Fibroblast of lung (primary cell): ENCODE measurements at regions not wholly inside any gene's neighbourhood (a gene's known extent, or its start where the extent isn't known, plus 50 kb on each side); places are given as distances from the start of the nearest gene placed in this dataset.

Experiments
- DNase-seq, 2 donors: peaks; one replicate each; pipeline versions ENCODE4 v3.0.0 to v3.0.0-alpha.2; 2010; ENCODE audit warnings: low read depth in 2 of 2
- H2AFZ ChIP-seq: 2 replicates; pipeline ENCODE4 v1.5.1; 2012; ENCODE audit warnings: low read length, control low read depth, inconsistent platforms
- H3K27ac ChIP-seq: 2 replicates; pipeline ENCODE4 v1.5.1; 2011; ENCODE audit warnings: low read length, control low read depth; ENCODE audit not compliant: insufficient read depth
- H3K27me3 ChIP-seq: 2 replicates; pipeline ENCODE4 v1.5.1; 2011; ENCODE audit warnings: mild to moderate bottlenecking, low read length; ENCODE audit not compliant: control insufficient read depth, insufficient read depth
- H3K36me3 ChIP-seq: 2 replicates; pipeline ENCODE4 v1.5.1; 2011; ENCODE audit warnings: low read length; ENCODE audit not compliant: control insufficient read depth, insufficient read depth
- H3K4me1 ChIP-seq: 2 replicates; pipeline ENCODE4 v1.5.1; 2011; ENCODE audit warnings: low read length; ENCODE audit not compliant: control insufficient read depth, insufficient read depth; ENCODE audit errors: extremely low read depth
- H3K4me2 ChIP-seq: 2 replicates; pipeline ENCODE4 v1.5.1; 2011; ENCODE audit warnings: low read length, control low read depth; ENCODE audit not compliant: insufficient read depth; ENCODE audit errors: extremely low read depth
- H3K4me3 ChIP-seq, 4 experiments: fragments of 200-600 bp in 1 of 4; sonication (generic) in 1 of 4; replicated peaks in 1 of 4; 2 replicates each; pipeline ENCODE4 v1.5.1; 2011 to 2016; ENCODE audit warnings: low read length in 4 of 4, low read depth in 3 of 4, mild to moderate bottlenecking in 3 of 4, control low read depth in 2 of 4, inconsistent platforms in 1 of 4, mixed read lengths in 1 of 4; ENCODE audit not compliant: insufficient read depth in 1 of 4; ENCODE audit errors: control extremely low read depth in 1 of 4
- H3K79me2 ChIP-seq: 2 replicates; pipeline ENCODE4 v1.5.1; 2012; ENCODE audit warnings: mild to moderate bottlenecking, low read length, inconsistent platforms; ENCODE audit not compliant: control insufficient read depth, insufficient read depth
- H3K9ac ChIP-seq: 2 replicates; pipeline ENCODE4 v1.5.1; 2011; ENCODE audit warnings: mild to moderate bottlenecking, low read length, control low read depth; ENCODE audit not compliant: insufficient read depth
- H3K9me3 ChIP-seq: 2 replicates; pipeline ENCODE4 v1.5.1; 2012; ENCODE audit warnings: low read depth, low read length; ENCODE audit not compliant: control insufficient read depth, insufficient read depth
- H4K20me1 ChIP-seq: 2 replicates; pipeline ENCODE4 v1.5.1; 2011; ENCODE audit warnings: low read length; ENCODE audit not compliant: control insufficient read depth, insufficient read depth; ENCODE audit errors: extremely low read depth
- CTCF ChIP-seq, 2 donors: IDR thresholded peaks in 1 of 2; conservative IDR thresholded peaks in 1 of 2; 1 replicate in 1 of 2; 2 replicates in 1 of 2; pipeline ENCODE4 v1.5.1; 2011 to 2012; ENCODE audit warnings: low read length in 2 of 2, control low read depth in 1 of 2, inconsistent platforms in 1 of 2, low read depth in 1 of 2, mild to moderate bottlenecking in 1 of 2
- EZH2 ChIP-seq: IDR thresholded peaks from 2 replicates; pipeline ENCODE4 v1.5.1; 2012; ENCODE audit warnings: low read length, control low read depth, mild to moderate bottlenecking; ENCODE audit errors: missing control alignments

- H3K4me1 ChIP-seq: peaks cover 6% of the 10 kb centered on the region
- H3K9me3 ChIP-seq: no peaks in the 10 kb centered on the region
- H3K27me3 ChIP-seq: peaks cover 3% of the 10 kb centered on the region
- no peak overlapping the region for H2AFZ ChIP-seq
- H3K4me3 ChIP-seq: no peak overlapping the region
- TF ChIP-seq EZH2 (no peak), CTCF (conservative IDR thresholded peaks at IDR 0.05 in 1 of 2, IDR thresholded peaks at IDR 0.05 in 1 of 2; ENCODE audit: low read depth in 1 of 2, low read length in 2 of 2) (no peak)
- no peaks in the 10 kb centered on the region for H3K79me2 ChIP-seq
- no peaks in the 10 kb centered on the region for H4K20me1 ChIP-seq
- H3K4me2 ChIP-seq: no peak overlapping the region
- no peak overlapping the region for H3K27ac ChIP-seq
- H3K36me3 ChIP-seq: no peaks in the 10 kb centered on the region
- H3K9ac ChIP-seq: no peak overlapping the region
- no peak for DNase-seq
Observed at GRCh38 chr15:31214158-31214863, 112.3 kb upstream of the KLF13 start.

DNA sequence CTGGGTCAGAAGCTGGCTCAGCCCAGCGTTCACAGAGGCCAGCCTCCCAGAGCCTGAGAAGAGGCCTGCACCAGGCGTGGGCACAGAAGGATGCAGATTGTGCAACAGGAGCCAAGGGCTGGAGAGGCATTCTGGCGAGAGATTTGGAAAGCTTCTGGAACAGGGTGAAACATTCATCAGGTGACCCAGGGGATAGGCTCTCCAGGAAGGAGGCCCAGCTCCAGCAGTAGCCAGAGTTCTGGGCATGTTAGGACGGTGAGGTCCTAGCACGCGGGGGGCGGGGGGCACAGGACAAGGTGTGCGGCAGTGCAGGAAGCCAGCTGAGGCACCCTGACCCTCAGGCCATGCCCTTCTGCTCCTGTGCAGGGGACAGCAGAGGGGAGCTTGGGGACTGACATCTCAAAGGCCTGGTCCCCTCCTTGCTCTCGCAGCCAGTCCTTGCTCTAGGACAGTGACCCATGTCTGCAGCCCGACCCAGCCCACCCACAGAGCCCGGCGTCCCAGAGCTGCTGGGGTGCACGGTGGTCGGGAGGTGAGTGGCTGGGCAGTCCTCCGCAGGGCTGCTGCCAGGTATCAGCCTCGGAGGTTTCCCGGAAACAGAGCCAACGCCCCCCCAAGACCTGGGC, 111.7 kb upstream of the KLF13 start:
- Histone ChIP-seq H3K27me3 (peaks cover 3% of the 10 kb centered on the region), H3K4me1 (peaks cover 6% of the 10 kb centered on the region), H4K20me1 (no peaks in the 10 kb centered on the region), H3K4me3 (peak overlapping the region in 1 of 4 experiments; percentile 60), H3K4me2 (no peak overlapping the region), H3K9ac (no peak overlapping the region), H3K27ac (no peak overlapping the region), H2AFZ (no peak overlapping the region), H3K36me3 (no peaks in the 10 kb centered on the region), H3K9me3 (no peaks in the 10 kb centered on the region), H3K79me2 (no peaks in the 10 kb centered on the region)
- no peak for TF ChIP-seq CTCF (conservative IDR thresholded peaks at IDR 0.05 in 1 of 2, IDR thresholded peaks at IDR 0.05 in 1 of 2; ENCODE audit: low read depth in 1 of 2, low read length in 2 of 2)
- no peak for TF ChIP-seq EZH2
- peak in 1 of 2 donors; percentile 81 for DNase-seq

GRCh38 chr15:31215490-31216214, 111.0 kb upstream of the KLF13 start:
- H3K4me3 ChIP-seq: peak overlapping the region in 3 of 4 experiments; percentile 12 to 60 (median 30)
- no peaks in the 10 kb centered on the region for H4K20me1 ChIP-seq
- no peaks in the 10 kb centered on the region for H3K36me3 ChIP-seq
- no peaks in the 10 kb centered on the region for H3K9me3 ChIP-seq
- H3K79me2 ChIP-seq: no peaks in the 10 kb centered on the region
- H3K27ac ChIP-seq: peak overlapping the region; percentile 9
- no peak overlapping the region for H2AFZ ChIP-seq
- H3K27me3 ChIP-seq: peaks cover 3% of the 10 kb centered on the region
- peak overlapping the region; percentile 54 for H3K4me2 ChIP-seq
- TF ChIP-seq EZH2 (no peak), CTCF (conservative IDR thresholded peaks at IDR 0.05 in 1 of 2, IDR thresholded peaks at IDR 0.05 in 1 of 2; ENCODE audit: low read depth in 1 of 2, low read length in 2 of 2) (peak; percentile 63 to 67)
- H3K9ac ChIP-seq: peak overlapping the region; percentile 25
- peaks cover 6% of the 10 kb centered on the region for H3K4me1 ChIP-seq
- DNase-seq: peak; percentile 45 to 74
